ENCODE measurements at regions not wholly inside any gene's neighbourhood (a gene's known extent, or its start where the extent isn't known, plus 50 kb on each side); places are given as distances from the start of the nearest gene placed in this dataset.
A peak's percentile ranks its signal among the peaks of the same experiment; 100 is the strongest.

DNA sequence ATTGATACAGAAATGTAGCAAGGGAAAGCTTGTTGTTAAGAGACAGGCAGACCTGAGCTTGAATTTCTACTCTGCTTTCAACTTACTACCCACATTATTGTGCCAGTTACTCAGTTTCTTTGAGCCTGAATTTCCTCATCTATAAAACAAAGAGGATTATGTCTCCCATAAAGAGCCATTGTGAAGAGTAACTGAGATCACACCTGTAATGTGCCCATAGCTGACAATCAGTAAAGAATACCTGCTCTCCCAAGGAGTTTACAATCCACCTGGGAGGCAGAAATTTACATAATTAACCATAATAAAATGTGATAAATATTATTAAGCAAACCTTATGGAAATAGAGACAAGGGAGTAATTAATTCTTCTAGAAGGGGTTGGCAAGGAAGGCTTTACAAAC is 204.9 kb downstream of the EPM2A start:
- no peak overlapping the region for H3K4me3 ChIP-seq (ENCODE audit: low read depth, low read length)
- DNase-seq (ENCODE audit: low read depth), result no peak
- TF ChIP-seq CTCF (IDR thresholded peaks at IDR 0.05; ENCODE audit: insufficient read depth, low read depth, low read length), result no peak

- TF ChIP-seq CTCF (IDR thresholded peaks at IDR 0.05; ENCODE audit: insufficient read depth, low read depth, low read length), result no peak
- no peak overlapping the region for H3K4me3 ChIP-seq (ENCODE audit: low read depth, low read length)
- no peak for DNase-seq (ENCODE audit: low read depth)
Measured at GRCh38 chr6:145531032-145531431, 204.3 kb downstream of the EPM2A start.

DNA sequence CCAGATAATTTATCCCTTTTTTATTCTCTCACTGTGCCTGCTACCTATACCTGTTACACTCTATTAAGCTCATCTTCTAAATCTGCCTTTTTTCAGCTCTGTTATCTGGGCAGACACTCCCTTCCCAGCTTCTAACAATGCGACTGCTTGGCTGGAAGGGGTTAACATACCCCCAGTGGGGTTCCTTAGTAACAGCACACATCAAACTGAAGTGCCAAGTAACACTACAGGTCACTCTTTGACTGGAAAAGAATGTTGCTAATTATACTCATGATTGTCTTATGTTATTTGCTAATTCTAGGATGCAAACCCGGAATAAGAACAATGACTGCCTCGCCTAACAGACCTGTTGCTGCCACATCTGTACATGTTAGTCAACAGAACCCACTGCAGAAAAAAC is 203.5 kb downstream of the EPM2A start:
- no peak for TF ChIP-seq CTCF (IDR thresholded peaks at IDR 0.05; ENCODE audit: insufficient read depth, low read depth, low read length)
- H3K4me3 ChIP-seq (ENCODE audit: low read depth, low read length), result no peak overlapping the region
- DNase-seq (ENCODE audit: low read depth), result no peak

- TF ChIP-seq CTCF (IDR thresholded peaks at IDR 0.05; ENCODE audit: insufficient read depth, low read depth, low read length), result no peak
- DNase-seq (ENCODE audit: low read depth), result no peak
- no peak overlapping the region for H3K4me3 ChIP-seq (ENCODE audit: low read depth, low read length)
Measured at GRCh38 chr6:145532361-145532760, 203.0 kb downstream of the EPM2A start.

DNA sequence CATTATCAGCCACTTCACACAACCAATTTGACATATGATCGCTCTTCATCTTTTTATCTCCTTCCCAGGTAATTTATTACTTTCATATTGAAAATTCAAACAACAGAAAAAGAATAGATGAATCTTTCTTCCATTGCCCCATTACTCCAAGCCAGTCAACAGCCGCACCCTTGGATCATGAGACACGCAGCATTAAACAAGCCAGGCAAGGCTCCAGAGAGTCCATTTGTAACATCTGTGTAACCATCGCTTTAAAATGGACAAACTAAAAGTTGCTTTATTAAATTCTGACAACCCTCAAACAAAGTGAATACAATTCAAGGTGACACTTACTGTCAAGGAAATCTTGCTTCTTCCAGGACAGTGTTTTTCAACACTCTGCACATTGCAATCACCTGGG is 200.3 kb downstream of the EPM2A start:
- no peak for DNase-seq (ENCODE audit: low read depth)
- TF ChIP-seq CTCF (IDR thresholded peaks at IDR 0.05; ENCODE audit: insufficient read depth, low read depth, low read length), result no peak
- H3K4me3 ChIP-seq (ENCODE audit: low read depth, low read length), result no peak overlapping the region

GRCh38 chr6:145538989-145539388 is 196.3 kb downstream of the EPM2A start:
- no peak for TF ChIP-seq CTCF (IDR thresholded peaks at IDR 0.05; ENCODE audit: insufficient read depth, low read depth, low read length)
- no peak for DNase-seq (ENCODE audit: low read depth)
- no peak overlapping the region for H3K4me3 ChIP-seq (ENCODE audit: low read depth, low read length)

DNA sequence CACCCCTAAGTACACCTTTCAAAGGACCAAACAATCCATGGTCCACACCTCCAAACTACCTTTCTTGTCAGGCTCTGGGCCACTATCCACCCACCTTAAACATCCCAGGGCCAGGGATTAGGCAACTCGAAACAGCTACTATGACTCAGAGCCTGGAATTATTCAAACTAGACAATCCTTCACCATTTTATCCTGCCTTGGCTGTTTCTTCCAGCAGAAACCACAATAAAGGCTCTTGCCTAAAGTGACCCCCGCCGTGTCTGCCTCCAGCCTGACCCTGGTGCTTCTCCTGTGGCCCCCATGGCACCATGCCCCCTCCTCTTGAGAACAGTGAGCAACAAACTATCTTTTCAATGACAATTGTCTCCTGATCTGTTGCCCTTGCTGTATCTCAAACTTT is 195.5 kb downstream of the EPM2A start:
- no peak overlapping the region for H3K4me3 ChIP-seq (ENCODE audit: low read depth, low read length)
- TF ChIP-seq CTCF (IDR thresholded peaks at IDR 0.05; ENCODE audit: insufficient read depth, low read depth, low read length), result no peak
- peak; percentile 17 for DNase-seq (ENCODE audit: low read depth)

All from fibroblast of villous mesenchyme (primary cell).